ENCODE measurements at regions not wholly inside any gene's neighbourhood (a gene's known extent, or its start where the extent isn't known, plus 50 kb on each side); places are given as distances from the start of the nearest gene placed in this dataset.
"Not testable (repeated sequence)": the region's sequence is repeated elsewhere in the genome, so short reads cannot be mapped to it uniquely, and the experiment has no call there.

DNA sequence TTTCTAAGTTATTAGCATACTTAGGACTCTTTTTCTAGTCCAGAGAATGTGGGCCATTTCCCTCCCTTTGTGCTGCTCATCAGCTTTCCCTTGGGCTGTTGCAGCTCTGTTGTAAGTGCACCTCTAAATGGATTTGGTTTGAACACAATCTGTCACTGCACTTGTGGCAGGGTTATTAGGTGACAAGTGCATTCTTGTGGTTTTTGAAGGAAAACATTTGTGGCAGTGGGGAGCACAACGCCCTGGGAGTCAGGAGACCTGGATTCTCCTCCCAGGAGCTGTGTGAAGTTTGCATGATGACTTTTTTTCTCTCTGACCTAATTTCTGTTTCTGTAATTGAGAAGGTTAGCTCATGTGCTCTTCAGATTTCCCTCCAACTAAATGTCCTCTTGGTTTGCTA is 630.9 kb upstream of the FAM98A start:
- Histone ChIP-seq H3K4me3 (ENCODE audit: low read length) (no peak overlapping the region), H3K9me3 (ENCODE audit: control insufficient read depth, insufficient read depth, low read length) (no peaks in the 10 kb centered on the region), H3K27ac (ENCODE audit: low read depth, low read length) (no peak overlapping the region), H3K36me3 (ENCODE audit: control insufficient read depth, low read length) (no peaks in the 10 kb centered on the region), H3F3A (ENCODE audit: control insufficient read depth, insufficient read depth) (no peaks in the 10 kb centered on the region), H4K20me1 (ENCODE audit: control insufficient read depth, insufficient read depth, low read depth, low read length) (no peaks in the 10 kb centered on the region), H3K4me2 (ENCODE audit: low read length) (no peak overlapping the region), H3K9me2 (replicated peaks; ENCODE audit: control insufficient read depth, low read length) (no peaks in the 10 kb centered on the region), H3K79me2 (ENCODE audit: control insufficient read depth, low read length) (no peaks in the 10 kb centered on the region), H3K27me3 (ENCODE audit: control insufficient read depth, low read length) (no peaks in the 10 kb centered on the region), H3K4me1 (ENCODE audit: control insufficient read depth, low read length) (no peaks in the 10 kb centered on the region)
- no peak for TF ChIP-seq CTCF (IDR thresholded peaks at IDR 0.05; ENCODE audit: low read depth, low read length, poor library complexity, severe bottlenecking)
- no peak for TF ChIP-seq EZH2phosphoT487 (IDR thresholded peaks at IDR 0.05; ENCODE audit: borderline replicate concordance, low read length)

GRCh38 chr2:34215174-34215573 is 616.1 kb upstream of the FAM98A start:
- TF ChIP-seq EZH2phosphoT487 (IDR thresholded peaks at IDR 0.05; ENCODE audit: borderline replicate concordance, low read length) = no peak
- TF ChIP-seq CTCF (IDR thresholded peaks at IDR 0.05; ENCODE audit: low read depth, low read length, poor library complexity, severe bottlenecking) = no peak

DNA sequence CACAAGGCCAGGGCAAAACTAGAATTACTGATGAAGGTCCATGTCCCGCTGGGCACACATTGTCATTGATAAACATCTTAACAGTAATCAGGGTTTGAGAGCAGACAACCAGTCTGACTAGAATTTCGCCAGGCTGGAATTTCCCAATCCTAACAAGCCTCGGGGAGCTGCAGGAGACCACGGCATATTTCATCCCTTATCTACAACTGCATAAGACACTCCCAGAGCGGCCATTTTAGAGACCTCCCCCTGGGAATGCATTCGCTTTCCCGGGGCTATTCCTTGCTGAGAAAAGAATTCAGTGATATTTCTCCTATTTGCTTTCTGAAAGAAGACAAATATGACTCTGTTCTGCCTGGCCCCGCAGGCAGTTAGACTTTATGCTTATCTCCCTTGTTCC is 611.3 kb upstream of the FAM98A start:
- not testable (repeated sequence) for H3K4me1 ChIP-seq (ENCODE audit: control insufficient read depth, low read length); H3K79me2 ChIP-seq (ENCODE audit: control insufficient read depth, low read length); H3K9me2 ChIP-seq (replicated peaks; ENCODE audit: control insufficient read depth, low read length); H4K20me1 ChIP-seq (ENCODE audit: control insufficient read depth, insufficient read depth, low read depth, low read length); H3K36me3 ChIP-seq (ENCODE audit: control insufficient read depth, low read length); H3K4me3 ChIP-seq (ENCODE audit: low read length); H3K9me3 ChIP-seq (ENCODE audit: control insufficient read depth, insufficient read depth, low read length); H3K4me2 ChIP-seq (ENCODE audit: low read length); H3K27me3 ChIP-seq (ENCODE audit: control insufficient read depth, low read length); H3F3A ChIP-seq (ENCODE audit: control insufficient read depth, insufficient read depth); H3K27ac ChIP-seq (ENCODE audit: low read depth, low read length)

More at GRCh38 chr2:34215174-34215573, 616.1 kb upstream of the FAM98A start:
- no peaks in the 10 kb centered on the region for H3K9me2 ChIP-seq (replicated peaks; ENCODE audit: control insufficient read depth, low read length)
- H4K20me1 ChIP-seq (ENCODE audit: control insufficient read depth, insufficient read depth, low read depth, low read length) = no peaks in the 10 kb centered on the region
- H3K27ac ChIP-seq (ENCODE audit: low read depth, low read length) = no peak overlapping the region
- H3K27me3 ChIP-seq (ENCODE audit: control insufficient read depth, low read length) = no peaks in the 10 kb centered on the region
- no peaks in the 10 kb centered on the region for H3F3A ChIP-seq (ENCODE audit: control insufficient read depth, insufficient read depth)
- no peaks in the 10 kb centered on the region for H3K9me3 ChIP-seq (ENCODE audit: control insufficient read depth, insufficient read depth, low read length)
- H3K4me2 ChIP-seq (ENCODE audit: low read length) = no peak overlapping the region
- H3K4me1 ChIP-seq (ENCODE audit: control insufficient read depth, low read length) = no peaks in the 10 kb centered on the region
- H3K36me3 ChIP-seq (ENCODE audit: control insufficient read depth, low read length) = no peaks in the 10 kb centered on the region
- H3K79me2 ChIP-seq (ENCODE audit: control insufficient read depth, low read length) = no peaks in the 10 kb centered on the region
- H3K4me3 ChIP-seq (ENCODE audit: low read length) = no peak overlapping the region

GRCh38 chr2:34204560-34204959 is 605.5 kb upstream of the FAM98A start:
- H3K4me2 ChIP-seq (ENCODE audit: low read length) = no peak overlapping the region
- no peak for TF ChIP-seq CTCF (IDR thresholded peaks at IDR 0.05; ENCODE audit: low read depth, low read length, poor library complexity, severe bottlenecking)
- no peak for TF ChIP-seq EZH2phosphoT487 (IDR thresholded peaks at IDR 0.05; ENCODE audit: borderline replicate concordance, low read length)
- H3K27ac ChIP-seq (ENCODE audit: low read depth, low read length) = no peak overlapping the region

More at GRCh38 chr2:34204560-34204959, 605.5 kb upstream of the FAM98A start:
- Histone ChIP-seq H3K9me2 (replicated peaks; ENCODE audit: control insufficient read depth, low read length) (no peaks in the 10 kb centered on the region), H3F3A (ENCODE audit: control insufficient read depth, insufficient read depth) (no peaks in the 10 kb centered on the region), H3K36me3 (ENCODE audit: control insufficient read depth, low read length) (no peaks in the 10 kb centered on the region), H3K4me1 (ENCODE audit: control insufficient read depth, low read length) (no peaks in the 10 kb centered on the region), H4K20me1 (ENCODE audit: control insufficient read depth, insufficient read depth, low read depth, low read length) (no peaks in the 10 kb centered on the region), H3K79me2 (ENCODE audit: control insufficient read depth, low read length) (no peaks in the 10 kb centered on the region), H3K27me3 (ENCODE audit: control insufficient read depth, low read length) (no peaks in the 10 kb centered on the region), H3K4me3 (ENCODE audit: low read length) (no peak overlapping the region), H3K9me3 (ENCODE audit: control insufficient read depth, insufficient read depth, low read length) (no peaks in the 10 kb centered on the region)
